Panc1 (cell line): ENCODE measurements at regions not wholly inside any gene's neighbourhood (a gene's known extent, or its start where the extent isn't known, plus 50 kb on each side); places are given as distances from the start of the nearest gene placed in this dataset.

Source experiments
- ATAC-seq: fragments of 200-7000 bp; cut with Tn5 transposase; 2 replicates; pipeline ENCODE4 v1.9.1; 2020; ENCODE audit warnings: mild to moderate bottlenecking, moderate library complexity
- BruUV-seq: library from RNA; stranded (reverse); fragments of 400-500 nt; replicated peaks from 2 replicates; lab custom pipeline; 2021; lab: Mats Ljungman, UMichigan
- CTCF ChIA-PET: fragments of 300-600 bp; sonication (Branson Sonifier 250); formaldehyde crosslinking; loops from one replicate; lab custom pipeline; 2022; ENCODE audit warnings: antibody characterized with exemption; lab: Charles Lee
- POLR2A ChIA-PET: fragments of 300-600 bp; sonication (Branson Sonifier 250); formaldehyde crosslinking; loops from one replicate; lab custom pipeline; 2022; ENCODE audit warnings: antibody characterized with exemption; lab: Charles Lee
- DNase-seq: peaks from one replicate; pipeline ENCODE4 v3.0.0-alpha.2; 2010; ENCODE audit warnings: low read depth, low spot score
- H3K27ac ChIP-seq: 2 replicates; pipeline ENCODE4 v1.5.1; 2011; ENCODE audit warnings: mild to moderate bottlenecking, low read length, inconsistent platforms
- H3K27me3 ChIP-seq: fragments of 200-500 bp; sonication (Bioruptor generic); 2 replicates; pipeline ENCODE4 v1.6.0; 2014; ENCODE audit warnings: low read length, inconsistent platforms; ENCODE audit not compliant: control insufficient read depth, insufficient read depth
- H3K36me3 ChIP-seq: fragments of 200-500 bp; sonication (Bioruptor generic); 2 replicates; pipeline ENCODE4 v1.5.1; 2014; ENCODE audit warnings: inconsistent platforms, mild to moderate bottlenecking, low read length, moderate library complexity; ENCODE audit not compliant: control insufficient read depth, insufficient read depth
- H3K4me1 ChIP-seq: 2 replicates; pipeline ENCODE4 v1.5.1; 2011; ENCODE audit warnings: inconsistent platforms, mild to moderate bottlenecking, low read length, moderate library complexity; ENCODE audit not compliant: control insufficient read depth, insufficient read depth
- H3K4me3 ChIP-seq, 2 experiments: 2 replicates each; pipeline ENCODE4 v1.5.1; 2011 to 2012; ENCODE audit warnings: low read depth in 2 of 2, low read length in 2 of 2, mild to moderate bottlenecking in 2 of 2, inconsistent platforms in 1 of 2, moderate library complexity in 1 of 2
- H3K9me3 ChIP-seq: fragments of 200-500 bp; sonication (Bioruptor generic); 2 replicates; pipeline ENCODE4 v1.5.1; 2014; ENCODE audit warnings: low read depth, mild to moderate bottlenecking, inconsistent platforms, low read length, moderate library complexity; ENCODE audit not compliant: control insufficient read depth, insufficient read depth
- POLR2AphosphoS5 ChIP-seq: IDR thresholded peaks from 2 replicates; pipeline ENCODE4 v1.6.1; 2012; ENCODE audit warnings: mild to moderate bottlenecking, low read depth, low read length, moderate library complexity
- SIN3A ChIP-seq: IDR thresholded peaks from 2 replicates; pipeline ENCODE4 v1.6.1; 2012; ENCODE audit warnings: low read depth, mild to moderate bottlenecking, low read length, moderate library complexity, borderline replicate concordance; ENCODE audit not compliant: insufficient read depth
- TCF7L2 ChIP-seq: IDR thresholded peaks from 2 replicates; pipeline ENCODE4 v1.6.1; 2011; ENCODE audit warnings: mild to moderate bottlenecking, low read depth, low read length, inconsistent platforms
- in situ Hi-C: cut with HindIII; loops from 2 replicates; pipeline ENCODE4 v1.10.0; 2016; ENCODE audit warnings: low sequenced_read_pairs, low pct_unique_long_range_greater_than_20kb
- intact Hi-C: fragments of 100-400 bp; cut with micrococcal nuclease; formaldehyde crosslinking; loops from one replicate; pipeline ENCODE4 v1.10.0; 2022; ENCODE audit not compliant: unreplicated experiment
- TF ChIP-seq, protein P1 (sequence below), 2 experiments: IDR thresholded peaks; 2 replicates each; pipeline ENCODE4 v1.6.1; 2011 to 2012; ENCODE audit warnings: low read depth in 2 of 2, control low read depth in 1 of 2, low read length in 1 of 2, mild to moderate bottlenecking in 1 of 2, moderate library complexity in 1 of 2; ENCODE audit not compliant: insufficient read depth in 1 of 2
- TF ChIP-seq, protein P2 (sequence below): fragments of 450-650 bp; IDR thresholded peaks from 2 replicates; pipeline ENCODE4 v1.5.1; 2017; ENCODE audit warnings: mild to moderate bottlenecking

DNA sequence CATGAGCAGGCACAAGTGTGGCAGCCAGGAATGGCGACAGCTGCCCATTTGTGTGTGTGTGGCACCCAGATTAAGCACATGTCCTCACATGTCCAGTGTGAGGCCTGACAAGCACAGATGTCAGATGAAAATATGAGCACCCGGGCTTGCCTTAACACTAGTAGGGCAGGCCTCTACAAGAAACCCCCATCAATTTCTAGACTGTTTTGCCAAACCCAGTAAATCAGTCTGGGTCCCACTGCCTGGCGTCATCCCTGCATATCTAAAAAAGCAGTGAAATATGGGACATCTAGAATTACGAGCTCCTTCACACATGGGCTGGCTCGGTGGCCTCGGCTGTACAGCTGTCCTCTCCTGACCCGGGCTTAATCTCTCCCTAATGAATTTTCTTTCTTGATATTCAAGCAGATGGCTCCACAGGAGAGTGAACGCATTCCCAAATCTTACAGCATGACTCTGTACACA is 432.7 kb downstream of the FOXO1 start:
- intact Hi-C loops (no loop called here), in situ Hi-C loops (no loop called here)
- H3K4me1 ChIP-seq: no peaks in the 10 kb centered on the region
- DNase-seq (no peak), ATAC-seq (no peak)
- H3K36me3 ChIP-seq: no peaks in the 10 kb centered on the region
- no peaks in the 10 kb centered on the region for H3K27me3 ChIP-seq
- ChIA-PET POLR2A (no interaction called here), CTCF (no interaction called here)
- no TSS peak for BruUV-seq
- no peak overlapping the region for H3K27ac ChIP-seq
- no peaks in the 10 kb centered on the region for H3K9me3 ChIP-seq
- TF ChIP-seq, protein P1, sequence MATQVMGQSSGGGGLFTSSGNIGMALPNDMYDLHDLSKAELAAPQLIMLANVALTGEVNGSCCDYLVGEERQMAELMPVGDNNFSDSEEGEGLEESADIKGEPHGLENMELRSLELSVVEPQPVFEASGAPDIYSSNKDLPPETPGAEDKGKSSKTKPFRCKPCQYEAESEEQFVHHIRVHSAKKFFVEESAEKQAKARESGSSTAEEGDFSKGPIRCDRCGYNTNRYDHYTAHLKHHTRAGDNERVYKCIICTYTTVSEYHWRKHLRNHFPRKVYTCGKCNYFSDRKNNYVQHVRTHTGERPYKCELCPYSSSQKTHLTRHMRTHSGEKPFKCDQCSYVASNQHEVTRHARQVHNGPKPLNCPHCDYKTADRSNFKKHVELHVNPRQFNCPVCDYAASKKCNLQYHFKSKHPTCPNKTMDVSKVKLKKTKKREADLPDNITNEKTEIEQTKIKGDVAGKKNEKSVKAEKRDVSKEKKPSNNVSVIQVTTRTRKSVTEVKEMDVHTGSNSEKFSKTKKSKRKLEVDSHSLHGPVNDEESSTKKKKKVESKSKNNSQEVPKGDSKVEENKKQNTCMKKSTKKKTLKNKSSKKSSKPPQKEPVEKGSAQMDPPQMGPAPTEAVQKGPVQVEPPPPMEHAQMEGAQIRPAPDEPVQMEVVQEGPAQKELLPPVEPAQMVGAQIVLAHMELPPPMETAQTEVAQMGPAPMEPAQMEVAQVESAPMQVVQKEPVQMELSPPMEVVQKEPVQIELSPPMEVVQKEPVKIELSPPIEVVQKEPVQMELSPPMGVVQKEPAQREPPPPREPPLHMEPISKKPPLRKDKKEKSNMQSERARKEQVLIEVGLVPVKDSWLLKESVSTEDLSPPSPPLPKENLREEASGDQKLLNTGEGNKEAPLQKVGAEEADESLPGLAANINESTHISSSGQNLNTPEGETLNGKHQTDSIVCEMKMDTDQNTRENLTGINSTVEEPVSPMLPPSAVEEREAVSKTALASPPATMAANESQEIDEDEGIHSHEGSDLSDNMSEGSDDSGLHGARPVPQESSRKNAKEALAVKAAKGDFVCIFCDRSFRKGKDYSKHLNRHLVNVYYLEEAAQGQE (IDR thresholded peaks at IDR 0.05; ENCODE audit: insufficient read depth in 1 of 2, low read depth in 2 of 2, low read length in 1 of 2): no peak
- no peak for TF ChIP-seq TCF7L2
- TF ChIP-seq POLR2AphosphoS5: no peak
- TF ChIP-seq, protein P2, sequence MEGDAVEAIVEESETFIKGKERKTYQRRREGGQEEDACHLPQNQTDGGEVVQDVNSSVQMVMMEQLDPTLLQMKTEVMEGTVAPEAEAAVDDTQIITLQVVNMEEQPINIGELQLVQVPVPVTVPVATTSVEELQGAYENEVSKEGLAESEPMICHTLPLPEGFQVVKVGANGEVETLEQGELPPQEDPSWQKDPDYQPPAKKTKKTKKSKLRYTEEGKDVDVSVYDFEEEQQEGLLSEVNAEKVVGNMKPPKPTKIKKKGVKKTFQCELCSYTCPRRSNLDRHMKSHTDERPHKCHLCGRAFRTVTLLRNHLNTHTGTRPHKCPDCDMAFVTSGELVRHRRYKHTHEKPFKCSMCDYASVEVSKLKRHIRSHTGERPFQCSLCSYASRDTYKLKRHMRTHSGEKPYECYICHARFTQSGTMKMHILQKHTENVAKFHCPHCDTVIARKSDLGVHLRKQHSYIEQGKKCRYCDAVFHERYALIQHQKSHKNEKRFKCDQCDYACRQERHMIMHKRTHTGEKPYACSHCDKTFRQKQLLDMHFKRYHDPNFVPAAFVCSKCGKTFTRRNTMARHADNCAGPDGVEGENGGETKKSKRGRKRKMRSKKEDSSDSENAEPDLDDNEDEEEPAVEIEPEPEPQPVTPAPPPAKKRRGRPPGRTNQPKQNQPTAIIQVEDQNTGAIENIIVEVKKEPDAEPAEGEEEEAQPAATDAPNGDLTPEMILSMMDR: no peak
- TF ChIP-seq SIN3A: no peak
- H3K4me3 ChIP-seq: no peak overlapping the region

DNA sequence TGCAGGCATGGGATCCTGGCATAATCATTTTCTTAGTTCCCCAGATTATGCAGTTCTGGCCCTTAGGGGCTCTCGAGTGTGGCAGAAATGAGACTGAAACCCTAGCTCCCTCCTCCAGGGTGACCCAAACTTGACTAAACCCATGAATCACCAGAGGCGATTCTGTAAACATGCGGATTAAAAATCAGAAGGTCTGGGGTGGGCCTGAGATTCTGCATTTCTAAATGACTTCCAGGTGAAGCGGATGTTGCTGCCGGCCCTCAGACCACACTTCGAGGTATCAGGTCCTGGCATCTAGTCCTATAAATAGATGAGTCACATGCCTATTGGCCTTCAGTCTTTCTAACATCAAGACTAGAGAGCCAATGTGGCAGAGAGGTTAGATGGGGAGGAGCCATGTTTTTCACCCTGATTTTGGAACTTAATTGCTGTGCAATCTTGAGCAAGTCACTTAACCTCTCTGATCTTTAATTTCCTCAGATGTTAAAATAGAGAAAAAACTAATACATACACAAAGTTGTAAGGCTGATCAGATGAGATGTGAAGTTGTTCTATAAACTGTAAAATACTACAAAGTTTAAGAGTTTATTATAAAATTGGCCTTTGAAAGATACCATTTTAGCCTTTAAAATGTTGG is 431.2 kb downstream of the FOXO1 start:
- no peak for DNase-seq
- TF ChIP-seq TCF7L2: no peak
- TF ChIP-seq POLR2AphosphoS5: no peak
- TF ChIP-seq, protein P2: no peak
- TF ChIP-seq, protein P1 (IDR thresholded peaks at IDR 0.05; ENCODE audit: insufficient read depth in 1 of 2, low read depth in 2 of 2, low read length in 1 of 2): no peak
- TF ChIP-seq SIN3A: no peak
- H3K4me1 ChIP-seq: no peaks in the 10 kb centered on the region
- H3K9me3 ChIP-seq: no peaks in the 10 kb centered on the region
- ChIA-PET POLR2A (no interaction called here), CTCF (no interaction called here)
- H3K36me3 ChIP-seq: no peaks in the 10 kb centered on the region
- H3K27me3 ChIP-seq: no peaks in the 10 kb centered on the region
- in situ Hi-C loops (no loop called here), intact Hi-C loops (no loop called here)
- no TSS peak for BruUV-seq
- no peak overlapping the region for H3K4me3 ChIP-seq
- H3K27ac ChIP-seq: no peak overlapping the region
- ATAC-seq: no peak
